ENCODE measurements at regions not wholly inside any gene's neighbourhood (a gene's known extent, or its start where the extent isn't known, plus 50 kb on each side); places are given as distances from the start of the nearest gene placed in this dataset.

DNA sequence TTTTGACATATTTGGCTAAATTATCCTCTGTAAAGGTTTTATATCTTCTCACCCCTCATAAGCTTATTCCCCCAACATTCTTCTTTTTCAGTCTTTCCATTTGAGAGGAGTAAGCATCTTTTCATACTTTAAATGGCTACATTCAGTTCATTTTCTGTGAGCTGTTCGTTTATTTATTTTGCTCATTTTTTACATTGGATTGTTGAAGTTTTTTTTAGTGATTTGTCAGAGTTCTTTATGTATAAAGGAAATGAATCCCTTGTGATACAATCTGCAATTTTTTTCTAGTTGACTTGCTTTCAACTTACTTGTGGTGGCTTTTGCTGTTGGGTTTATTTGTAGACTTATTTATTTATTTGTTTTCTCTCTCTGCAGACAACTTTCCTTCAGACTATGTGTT, 250.3 kb downstream of the DLEU7 start:
- Mint-ChIP-seq H3K4me1 (peaks cover 18% of the 10 kb centered on the region), H3K27ac (ENCODE audit: low read depth) (no peak overlapping the region), H3K27me3 (no peaks in the 10 kb centered on the region), H3K4me3 (no peak overlapping the region), H3K9me3 (no peaks in the 10 kb centered on the region), H3K36me3 (ENCODE audit: insufficient read depth) (no peaks in the 10 kb centered on the region)
- no peak for ATAC-seq (replicated peaks; ENCODE audit: extremely low read depth, poor library complexity, severe bottlenecking)
- DNase-seq (ENCODE audit: low spot score in 2 of 2): no peak

DNA sequence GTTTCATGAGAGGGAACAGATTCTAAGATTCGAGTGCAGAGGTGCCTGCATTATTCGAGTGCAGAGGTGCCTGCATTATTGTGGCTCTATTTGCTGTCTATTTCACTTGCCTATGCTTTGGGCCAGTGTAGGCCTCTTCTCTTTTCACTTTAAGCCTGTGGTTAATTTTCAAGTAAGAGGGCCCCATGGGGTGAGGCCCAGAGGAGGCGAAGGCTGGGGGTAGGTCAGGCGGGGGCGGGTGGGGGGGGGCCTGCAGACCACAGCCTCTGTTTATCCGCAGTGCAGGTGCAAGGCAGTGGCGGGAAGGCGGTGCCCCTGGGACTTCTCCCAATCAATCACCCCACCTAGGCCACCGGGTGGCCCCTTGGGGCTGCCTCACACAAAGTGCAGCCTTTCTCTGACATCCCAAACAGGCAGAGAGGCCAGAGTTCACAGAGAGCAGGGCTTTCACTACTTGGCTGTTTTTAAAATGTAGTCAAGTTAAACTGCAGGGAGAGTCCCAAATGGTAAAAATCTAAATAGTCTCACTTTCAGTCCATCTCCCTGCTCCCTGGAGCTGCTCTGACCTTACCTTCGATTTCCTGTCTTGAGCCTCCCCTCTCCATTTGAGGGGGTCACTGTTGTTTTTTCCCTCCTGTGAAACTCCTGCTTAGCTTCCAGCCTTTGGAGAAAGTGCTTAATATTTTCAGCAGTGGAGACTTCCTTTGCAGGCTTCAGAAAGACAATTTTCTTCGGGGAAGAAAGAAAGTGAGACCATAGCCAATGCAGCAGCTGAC, 249.0 kb downstream of the DLEU7 start:
- Mint-ChIP-seq H3K27ac (ENCODE audit: low read depth) (no peak overlapping the region), H3K27me3 (no peaks in the 10 kb centered on the region), H3K36me3 (ENCODE audit: insufficient read depth) (no peaks in the 10 kb centered on the region), H3K9me3 (no peaks in the 10 kb centered on the region), H3K4me1 (peaks cover 18% of the 10 kb centered on the region), H3K4me3 (no peak overlapping the region)
- DNase-seq (ENCODE audit: low spot score in 2 of 2) (no peak), ATAC-seq (replicated peaks; ENCODE audit: extremely low read depth, poor library complexity, severe bottlenecking) (no peak)

DNA sequence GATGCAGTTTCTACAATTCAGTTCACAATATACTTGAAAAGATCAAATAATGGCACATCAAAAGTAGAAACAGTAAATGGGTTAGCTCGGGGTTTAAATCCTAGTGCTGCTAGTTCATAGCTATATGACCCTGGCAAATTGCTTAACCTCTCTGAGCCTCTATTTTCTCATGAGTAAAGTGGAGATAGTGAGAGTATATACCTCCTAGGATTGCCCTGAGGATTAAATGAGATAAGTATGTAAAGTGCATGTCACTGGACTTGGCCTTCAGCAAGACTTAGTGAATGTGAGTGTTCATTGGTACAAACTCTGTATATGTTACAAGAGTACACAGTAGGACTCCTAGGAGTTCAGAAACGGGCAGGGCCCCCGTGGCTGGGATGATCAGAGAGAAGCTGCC, 248.3 kb downstream of the DLEU7 start:
- ATAC-seq (replicated peaks; ENCODE audit: extremely low read depth, poor library complexity, severe bottlenecking) (no peak), DNase-seq (ENCODE audit: low spot score in 2 of 2) (no peak)
- peaks cover 18% of the 10 kb centered on the region for H3K4me1 Mint-ChIP-seq
- H3K9me3 Mint-ChIP-seq: no peaks in the 10 kb centered on the region
- H3K36me3 Mint-ChIP-seq (ENCODE audit: insufficient read depth): no peaks in the 10 kb centered on the region
- no peak overlapping the region for H3K4me3 Mint-ChIP-seq
- H3K27me3 Mint-ChIP-seq: no peaks in the 10 kb centered on the region
- H3K27ac Mint-ChIP-seq (ENCODE audit: low read depth): no peak overlapping the region

DNA sequence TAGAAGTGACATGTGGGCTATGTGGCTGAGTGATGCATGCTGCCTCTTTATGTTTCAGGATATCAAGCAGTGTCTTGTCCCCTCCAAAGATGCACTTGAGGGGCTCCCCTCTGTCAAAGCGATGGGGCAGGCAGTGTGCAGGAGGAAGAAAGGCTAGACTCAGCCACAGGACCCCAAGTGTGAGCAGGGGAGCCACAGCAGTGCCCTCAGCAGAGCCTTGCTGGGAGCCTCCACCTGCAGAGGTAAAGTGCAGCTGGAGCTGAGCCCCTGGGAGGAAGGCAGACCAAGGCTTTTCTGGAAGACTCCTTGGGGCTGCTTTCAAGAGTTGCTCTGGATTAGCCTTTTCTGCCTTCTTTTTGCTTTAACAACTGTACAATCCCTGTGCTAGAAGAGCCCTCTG, 247.3 kb downstream of the DLEU7 start:
- Mint-ChIP-seq H3K4me3 (no peak overlapping the region), H3K9me3 (no peaks in the 10 kb centered on the region), H3K27me3 (no peaks in the 10 kb centered on the region), H3K27ac (ENCODE audit: low read depth) (no peak overlapping the region), H3K36me3 (ENCODE audit: insufficient read depth) (no peaks in the 10 kb centered on the region), H3K4me1 (peaks cover 18% of the 10 kb centered on the region)
- no peak for ATAC-seq (replicated peaks; ENCODE audit: extremely low read depth, poor library complexity, severe bottlenecking)
- no peak for DNase-seq (ENCODE audit: low spot score in 2 of 2)

DNA sequence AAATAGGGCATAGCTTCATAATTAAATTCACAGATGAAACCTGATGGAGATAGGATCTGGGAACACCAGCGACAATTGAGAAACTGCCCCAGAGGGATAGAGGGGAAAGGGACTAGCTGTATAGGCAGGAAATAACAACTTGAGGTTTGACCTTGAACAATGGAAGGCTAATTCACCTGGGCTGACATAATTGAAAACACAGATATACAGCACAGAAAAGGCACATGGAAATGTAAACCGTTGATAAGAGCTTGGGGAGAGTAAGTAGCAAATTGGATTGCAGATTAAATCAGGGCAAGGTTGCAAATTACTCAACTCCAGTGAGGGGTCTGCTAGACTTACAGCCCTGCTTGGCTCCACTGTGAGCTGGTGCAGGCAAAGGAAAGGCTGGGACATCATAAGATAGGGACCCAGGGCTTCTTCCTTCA, 246.7 kb downstream of the DLEU7 start:
- Mint-ChIP-seq H3K36me3 (ENCODE audit: insufficient read depth) (peaks cover under 1% of the 10 kb centered on the region), H3K27me3 (no peaks in the 10 kb centered on the region), H3K4me1 (peaks cover 18% of the 10 kb centered on the region), H3K4me3 (no peak overlapping the region), H3K9me3 (no peaks in the 10 kb centered on the region), H3K27ac (ENCODE audit: low read depth) (no peak overlapping the region)
- DNase-seq (ENCODE audit: low spot score in 2 of 2) (no peak), ATAC-seq (replicated peaks; ENCODE audit: extremely low read depth, poor library complexity, severe bottlenecking) (no peak)

DNA sequence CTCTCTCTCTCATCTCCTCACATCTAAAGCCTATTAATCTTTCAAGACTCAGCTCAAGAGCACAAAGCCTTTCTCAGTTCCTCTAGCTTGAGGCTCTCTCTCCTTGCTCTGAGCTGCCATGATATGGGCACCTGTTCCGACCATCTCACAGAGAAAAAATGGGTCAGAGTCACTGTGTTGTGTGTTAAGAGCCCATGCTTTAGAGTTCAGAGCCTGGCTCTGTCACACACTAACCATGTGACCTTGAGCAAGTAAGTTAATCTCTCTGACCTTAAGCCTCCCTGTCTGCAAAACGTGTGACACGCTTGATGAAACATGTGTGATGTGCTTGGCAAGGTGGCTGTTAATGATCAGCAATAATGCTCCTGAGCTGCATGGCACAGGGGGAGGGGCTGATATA, 245.2 kb downstream of the DLEU7 start:
- no peak for DNase-seq (ENCODE audit: low spot score in 2 of 2)
- H3K27ac Mint-ChIP-seq (ENCODE audit: low read depth): no peak overlapping the region
- peaks cover 1% of the 10 kb centered on the region for H3K36me3 Mint-ChIP-seq (ENCODE audit: insufficient read depth)
- no peaks in the 10 kb centered on the region for H3K27me3 Mint-ChIP-seq
- H3K4me1 Mint-ChIP-seq: peaks cover 14% of the 10 kb centered on the region
- ATAC-seq (replicated peaks; ENCODE audit: extremely low read depth, poor library complexity, severe bottlenecking): no peak
- no peaks in the 10 kb centered on the region for H3K9me3 Mint-ChIP-seq
- no peak overlapping the region for H3K4me3 Mint-ChIP-seq

DNA sequence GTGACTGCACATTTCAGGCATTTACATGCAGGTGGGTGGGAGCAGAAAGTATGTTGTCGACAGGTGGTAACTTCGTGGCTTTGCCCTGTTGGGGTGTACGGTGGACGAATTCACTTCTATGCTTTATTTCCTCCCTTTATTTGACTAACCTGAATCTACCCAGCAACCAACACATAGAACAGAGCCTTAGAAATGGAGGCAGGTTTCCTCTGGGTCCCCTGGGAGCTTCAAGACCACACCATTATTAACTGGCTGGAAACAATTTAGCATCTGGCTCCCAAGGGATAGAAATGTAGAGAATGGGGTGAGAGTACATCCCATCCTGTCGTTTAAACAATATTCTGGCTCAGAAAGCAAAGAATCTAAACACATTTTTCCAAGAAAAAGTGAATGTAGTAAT, 244.4 kb downstream of the DLEU7 start:
- H3K36me3 Mint-ChIP-seq (ENCODE audit: insufficient read depth): peaks cover 1% of the 10 kb centered on the region
- no peak overlapping the region for H3K27ac Mint-ChIP-seq (ENCODE audit: low read depth)
- ATAC-seq (replicated peaks; ENCODE audit: extremely low read depth, poor library complexity, severe bottlenecking) (no peak), DNase-seq (ENCODE audit: low spot score in 2 of 2) (no peak)
- no peaks in the 10 kb centered on the region for H3K9me3 Mint-ChIP-seq
- H3K4me1 Mint-ChIP-seq: peaks cover 12% of the 10 kb centered on the region
- no peaks in the 10 kb centered on the region for H3K27me3 Mint-ChIP-seq
- H3K4me3 Mint-ChIP-seq: no peak overlapping the region

DNA sequence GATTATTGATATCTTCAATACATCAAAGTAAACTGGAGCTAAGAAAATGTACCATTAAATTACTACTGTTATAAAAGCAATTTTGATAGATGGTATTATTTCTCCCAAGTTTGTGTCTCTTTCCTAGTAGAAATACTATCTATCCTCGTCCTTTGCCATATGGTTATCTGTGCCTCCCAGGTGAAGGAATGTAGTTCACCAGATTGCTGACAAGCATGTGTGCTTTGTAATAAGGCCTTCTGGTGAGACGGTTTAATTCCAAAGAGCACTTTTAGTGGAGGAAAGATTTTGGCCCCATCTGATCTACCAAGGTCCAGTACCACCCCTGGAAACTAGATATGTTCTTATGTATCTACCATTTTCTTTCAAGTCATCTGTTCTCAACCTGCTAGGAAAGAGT, 243.6 kb downstream of the DLEU7 start:
- no peak overlapping the region for H3K4me3 Mint-ChIP-seq
- H3K27ac Mint-ChIP-seq (ENCODE audit: low read depth): no peak overlapping the region
- H3K27me3 Mint-ChIP-seq: no peaks in the 10 kb centered on the region
- peaks cover 1% of the 10 kb centered on the region for H3K36me3 Mint-ChIP-seq (ENCODE audit: insufficient read depth)
- peaks cover 12% of the 10 kb centered on the region for H3K4me1 Mint-ChIP-seq
- ATAC-seq (replicated peaks; ENCODE audit: extremely low read depth, poor library complexity, severe bottlenecking): no peak
- DNase-seq (ENCODE audit: low spot score in 2 of 2): no peak
- no peaks in the 10 kb centered on the region for H3K9me3 Mint-ChIP-seq

DNA sequence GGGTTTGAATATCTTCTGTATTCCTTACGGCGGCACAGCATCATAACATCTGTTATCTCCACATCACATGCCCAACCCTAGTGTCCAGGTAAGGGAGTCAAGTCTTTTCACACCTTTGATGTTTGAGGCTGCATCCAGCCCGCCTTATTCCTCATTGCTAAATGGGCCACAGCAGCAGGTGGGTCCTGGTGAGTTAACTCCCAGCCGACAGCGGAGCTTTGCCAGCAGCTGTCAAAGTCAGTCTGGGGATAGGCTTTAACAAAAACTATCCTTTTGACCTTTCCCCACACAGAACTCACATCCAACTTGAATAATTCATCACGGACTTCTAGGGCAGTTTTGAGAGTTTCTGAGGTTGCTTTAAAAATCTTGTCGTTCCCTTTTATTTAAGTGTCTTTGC, 235.1 kb downstream of the DLEU7 start:
- H3K4me1 Mint-ChIP-seq: no peaks in the 10 kb centered on the region
- ATAC-seq (replicated peaks; ENCODE audit: extremely low read depth, poor library complexity, severe bottlenecking) (no peak), DNase-seq (ENCODE audit: low spot score in 2 of 2) (no peak)
- no peak overlapping the region for H3K4me3 Mint-ChIP-seq
- H3K36me3 Mint-ChIP-seq (ENCODE audit: insufficient read depth): no peaks in the 10 kb centered on the region
- no peaks in the 10 kb centered on the region for H3K9me3 Mint-ChIP-seq
- no peak overlapping the region for H3K27ac Mint-ChIP-seq (ENCODE audit: low read depth)
- H3K27me3 Mint-ChIP-seq: peaks cover 9% of the 10 kb centered on the region

DNA sequence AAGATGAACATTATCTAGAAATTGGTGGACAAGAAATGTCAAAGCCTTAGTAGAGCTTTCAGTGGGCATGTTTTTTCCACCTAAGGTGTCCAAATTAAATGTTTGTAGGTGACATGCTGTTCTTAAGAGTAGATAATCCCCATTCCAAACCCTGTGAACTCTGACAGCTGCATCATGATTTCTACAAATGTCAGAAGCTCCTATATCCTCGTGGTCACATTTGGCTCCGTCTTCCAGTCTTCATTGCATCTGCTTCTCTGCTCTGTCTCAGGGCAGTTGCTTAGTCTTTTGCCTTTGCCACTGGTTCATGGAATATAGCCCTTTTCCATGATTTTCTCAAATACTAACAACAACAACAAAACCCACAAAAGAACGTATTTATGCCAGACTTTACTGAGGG, 234.5 kb downstream of the DLEU7 start:
- no peaks in the 10 kb centered on the region for H3K4me1 Mint-ChIP-seq
- H3K4me3 Mint-ChIP-seq: no peak overlapping the region
- DNase-seq (ENCODE audit: low spot score in 2 of 2) (no peak), ATAC-seq (replicated peaks; ENCODE audit: extremely low read depth, poor library complexity, severe bottlenecking) (no peak)
- no peaks in the 10 kb centered on the region for H3K36me3 Mint-ChIP-seq (ENCODE audit: insufficient read depth)
- no peak overlapping the region for H3K27ac Mint-ChIP-seq (ENCODE audit: low read depth)
- H3K9me3 Mint-ChIP-seq: no peaks in the 10 kb centered on the region
- peaks cover 9% of the 10 kb centered on the region for H3K27me3 Mint-ChIP-seq

DNA sequence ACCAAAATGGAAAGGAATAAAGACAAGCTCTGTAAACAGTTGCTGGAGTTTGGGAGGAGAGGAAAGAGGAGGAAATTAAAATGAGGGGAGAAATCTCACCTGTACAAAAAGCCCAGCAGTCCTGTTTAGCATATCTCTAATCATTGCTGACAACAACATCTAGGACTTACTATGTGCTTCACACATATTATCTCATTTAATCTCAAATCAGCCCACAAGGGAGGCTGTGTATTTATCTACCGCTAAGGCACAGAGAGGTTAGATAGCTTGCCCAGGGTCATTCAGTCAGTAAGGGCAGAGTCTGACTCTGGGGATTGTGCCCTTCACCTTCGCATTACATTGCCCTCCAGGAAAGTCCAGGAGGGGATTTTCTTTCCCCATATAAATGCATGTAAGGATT, 233.3 kb downstream of the DLEU7 start:
- H3K36me3 Mint-ChIP-seq (ENCODE audit: insufficient read depth): no peaks in the 10 kb centered on the region
- no peak overlapping the region for H3K27ac Mint-ChIP-seq (ENCODE audit: low read depth)
- H3K27me3 Mint-ChIP-seq: peaks cover 9% of the 10 kb centered on the region

DNA sequence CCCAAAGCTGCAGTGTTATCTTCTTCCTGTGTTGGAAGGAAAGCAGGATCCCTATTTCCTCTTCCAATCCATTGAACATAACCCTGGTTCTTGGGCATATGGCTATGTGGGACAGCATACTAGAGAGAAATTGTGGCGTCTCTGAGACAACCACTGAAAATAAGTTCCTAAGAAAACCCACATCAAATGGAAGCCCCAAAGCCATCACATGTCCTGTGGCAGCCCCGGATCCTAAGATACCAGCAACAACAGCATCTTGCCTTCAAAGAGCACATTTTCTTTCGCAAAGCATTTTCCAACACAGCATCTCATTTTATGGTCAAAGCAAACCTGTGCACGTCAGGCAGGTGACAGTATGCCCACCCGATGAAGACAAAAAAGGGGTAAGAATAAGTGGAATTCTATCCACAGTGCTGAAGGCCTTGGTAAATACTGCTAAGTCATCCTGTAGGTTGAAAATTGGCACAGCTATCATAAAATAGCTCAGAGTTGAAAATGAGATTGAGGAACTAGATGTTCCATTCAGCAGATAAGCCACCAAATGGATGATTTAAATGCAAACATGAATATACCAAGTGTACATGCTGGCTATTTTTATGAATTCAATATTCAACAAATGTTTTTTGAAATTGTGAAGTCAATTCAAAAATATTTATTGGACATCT, 232.2 kb downstream of the DLEU7 start:
- ATAC-seq (replicated peaks; ENCODE audit: extremely low read depth, poor library complexity, severe bottlenecking) (no peak), DNase-seq (ENCODE audit: low spot score in 2 of 2) (no peak)
- Mint-ChIP-seq H3K36me3 (ENCODE audit: insufficient read depth) (no peaks in the 10 kb centered on the region), H3K9me3 (no peaks in the 10 kb centered on the region), H3K27me3 (peaks cover 9% of the 10 kb centered on the region), H3K4me1 (no peaks in the 10 kb centered on the region), H3K4me3 (no peak overlapping the region), H3K27ac (ENCODE audit: low read depth) (no peak overlapping the region)

More for the DNA sequence above, 233.3 kb downstream of the DLEU7 start:
- Mint-ChIP-seq H3K9me3 (no peaks in the 10 kb centered on the region), H3K4me1 (no peaks in the 10 kb centered on the region), H3K4me3 (no peak overlapping the region)
- DNase-seq (ENCODE audit: low spot score in 2 of 2) (no peak), ATAC-seq (replicated peaks; ENCODE audit: extremely low read depth, poor library complexity, severe bottlenecking) (no peak)

DNA sequence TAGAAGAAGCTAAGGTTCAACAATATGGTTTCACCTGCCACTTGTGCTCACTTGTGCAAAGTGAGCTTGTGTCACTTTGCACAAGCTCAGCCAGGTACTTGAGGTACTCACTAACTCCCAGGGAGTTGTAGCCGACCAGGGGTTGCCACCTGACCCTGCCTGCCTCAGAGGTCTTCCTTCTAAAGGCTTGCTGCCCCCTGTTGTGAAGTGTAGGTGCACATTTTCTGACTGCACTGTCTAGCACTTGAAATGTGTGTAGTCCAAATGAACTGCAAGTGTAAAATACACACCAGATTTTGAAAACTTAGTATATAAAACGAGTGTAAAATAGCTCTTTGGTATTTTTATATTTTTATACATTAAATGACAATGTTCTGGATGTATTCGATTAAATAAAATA, 230.8 kb downstream of the DLEU7 start:
- ATAC-seq (replicated peaks; ENCODE audit: extremely low read depth, poor library complexity, severe bottlenecking): no peak

More for the DNA sequence above, 230.8 kb downstream of the DLEU7 start:
- no peaks in the 10 kb centered on the region for H3K4me1 Mint-ChIP-seq
- H3K4me3 Mint-ChIP-seq: no peak overlapping the region
- H3K27ac Mint-ChIP-seq (ENCODE audit: low read depth): no peak overlapping the region
- peaks cover 9% of the 10 kb centered on the region for H3K27me3 Mint-ChIP-seq
- H3K9me3 Mint-ChIP-seq: no peaks in the 10 kb centered on the region
- DNase-seq (ENCODE audit: low spot score in 2 of 2): no peak
- no peaks in the 10 kb centered on the region for H3K36me3 Mint-ChIP-seq (ENCODE audit: insufficient read depth)

All from central memory CD8-positive, alpha-beta T cell (primary cell).